ENCODE measurements at regions not wholly inside any gene's neighbourhood (a gene's known extent, or its start where the extent isn't known, plus 50 kb on each side); places are given as distances from the start of the nearest gene placed in this dataset.

DNA sequence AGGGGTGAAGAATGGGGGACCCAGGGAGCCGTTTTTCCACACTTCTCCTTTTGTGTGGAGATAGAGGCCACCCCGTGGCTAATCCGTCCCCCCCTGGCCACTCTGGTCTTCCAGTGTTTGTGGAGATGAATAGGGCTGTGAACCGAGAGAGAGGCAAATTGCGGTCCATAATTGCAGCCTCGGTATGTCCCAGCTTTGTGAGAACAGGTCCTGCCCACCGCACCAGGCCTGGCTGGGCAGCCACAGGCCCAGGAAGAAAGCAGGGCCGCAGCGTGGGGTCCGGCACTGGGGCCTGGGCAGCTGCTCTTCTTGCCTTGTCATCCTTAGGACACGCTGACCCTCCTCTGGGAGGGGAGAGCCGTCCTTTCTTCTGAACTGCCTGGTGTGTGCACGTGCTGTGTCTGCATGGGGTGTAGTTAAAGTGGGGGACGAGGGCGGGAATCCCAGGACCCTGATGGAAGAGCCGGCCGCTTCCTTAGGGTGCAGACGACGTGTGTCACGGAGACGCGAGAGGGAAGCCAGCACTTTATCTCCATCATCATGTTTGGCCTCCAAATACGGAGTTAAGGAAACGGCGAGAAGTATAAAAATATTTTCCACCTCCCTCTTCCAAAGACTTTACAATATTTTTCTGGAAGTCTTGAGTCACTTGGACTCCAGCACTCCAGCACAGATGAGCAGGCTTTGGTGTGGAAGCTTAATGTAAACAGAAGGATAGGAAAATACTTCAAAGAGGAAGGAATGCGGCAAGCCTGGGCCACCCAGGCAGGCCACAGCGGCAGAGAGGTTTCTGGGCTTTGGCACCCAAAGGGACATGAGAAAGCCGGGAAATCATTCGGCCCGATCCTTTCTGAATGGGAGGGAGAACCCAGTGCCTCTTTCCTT is 1248.4 kb downstream of the BRD1 start:
- TF ChIP-seq, protein P1, sequence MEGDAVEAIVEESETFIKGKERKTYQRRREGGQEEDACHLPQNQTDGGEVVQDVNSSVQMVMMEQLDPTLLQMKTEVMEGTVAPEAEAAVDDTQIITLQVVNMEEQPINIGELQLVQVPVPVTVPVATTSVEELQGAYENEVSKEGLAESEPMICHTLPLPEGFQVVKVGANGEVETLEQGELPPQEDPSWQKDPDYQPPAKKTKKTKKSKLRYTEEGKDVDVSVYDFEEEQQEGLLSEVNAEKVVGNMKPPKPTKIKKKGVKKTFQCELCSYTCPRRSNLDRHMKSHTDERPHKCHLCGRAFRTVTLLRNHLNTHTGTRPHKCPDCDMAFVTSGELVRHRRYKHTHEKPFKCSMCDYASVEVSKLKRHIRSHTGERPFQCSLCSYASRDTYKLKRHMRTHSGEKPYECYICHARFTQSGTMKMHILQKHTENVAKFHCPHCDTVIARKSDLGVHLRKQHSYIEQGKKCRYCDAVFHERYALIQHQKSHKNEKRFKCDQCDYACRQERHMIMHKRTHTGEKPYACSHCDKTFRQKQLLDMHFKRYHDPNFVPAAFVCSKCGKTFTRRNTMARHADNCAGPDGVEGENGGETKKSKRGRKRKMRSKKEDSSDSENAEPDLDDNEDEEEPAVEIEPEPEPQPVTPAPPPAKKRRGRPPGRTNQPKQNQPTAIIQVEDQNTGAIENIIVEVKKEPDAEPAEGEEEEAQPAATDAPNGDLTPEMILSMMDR (IDR thresholded peaks at IDR 0.05; ENCODE audit: low read depth, low read length, missing control alignments): no peak
- no peak for DNase-seq (ENCODE audit: low read depth)
- no peak overlapping the region for H3K4me3 ChIP-seq (ENCODE audit: low read depth, low read length)

DNA sequence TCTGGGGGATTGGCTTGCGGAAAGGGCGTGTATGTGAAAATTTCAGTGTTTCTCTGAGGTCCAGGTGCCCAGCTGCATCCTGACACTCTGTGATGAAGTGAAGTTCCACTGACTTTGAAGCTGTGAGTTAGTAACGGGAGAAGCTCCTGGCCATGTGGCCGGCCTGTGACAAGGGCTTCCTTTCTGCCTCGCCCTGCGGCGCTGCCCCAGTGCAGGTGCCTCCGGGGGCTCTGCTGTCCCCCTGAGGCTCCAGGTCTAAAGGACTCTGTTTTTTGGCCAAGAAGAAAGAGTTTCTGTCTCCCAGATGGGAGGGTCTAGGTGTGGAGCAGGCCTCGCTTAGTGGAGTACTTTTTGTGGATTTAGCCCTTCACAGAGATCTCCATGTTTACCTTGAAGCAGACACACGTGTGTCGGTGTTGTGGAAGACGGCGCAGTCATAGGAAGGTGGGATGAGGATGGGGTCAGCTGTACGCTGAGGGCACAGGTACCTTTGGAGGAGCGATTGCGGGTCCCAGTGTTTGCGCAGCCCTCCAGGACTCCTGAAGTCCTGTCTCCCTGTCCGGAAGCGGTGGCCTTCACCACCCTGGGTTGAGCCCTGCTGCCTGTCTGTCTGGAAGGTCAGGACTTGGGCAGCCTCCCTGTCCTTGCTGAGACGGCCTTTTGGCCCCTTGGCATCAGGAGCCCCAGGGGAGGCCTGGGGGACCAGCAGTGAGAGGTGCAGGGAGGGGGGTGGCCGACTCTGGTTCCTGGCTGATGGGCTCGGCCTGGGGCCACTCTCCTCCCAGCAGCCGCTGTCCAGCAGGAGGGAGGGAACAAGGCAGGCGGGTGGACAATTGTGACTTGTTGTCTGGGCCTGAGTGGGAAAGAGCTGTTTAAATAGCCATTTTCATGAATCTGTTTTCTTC is 1249.3 kb downstream of the BRD1 start:
- no peak for DNase-seq (ENCODE audit: low read depth)
- TF ChIP-seq, protein P1 (IDR thresholded peaks at IDR 0.05; ENCODE audit: low read depth, low read length, missing control alignments): no peak
- H3K4me3 ChIP-seq (ENCODE audit: low read depth, low read length): no peak overlapping the region

DNA sequence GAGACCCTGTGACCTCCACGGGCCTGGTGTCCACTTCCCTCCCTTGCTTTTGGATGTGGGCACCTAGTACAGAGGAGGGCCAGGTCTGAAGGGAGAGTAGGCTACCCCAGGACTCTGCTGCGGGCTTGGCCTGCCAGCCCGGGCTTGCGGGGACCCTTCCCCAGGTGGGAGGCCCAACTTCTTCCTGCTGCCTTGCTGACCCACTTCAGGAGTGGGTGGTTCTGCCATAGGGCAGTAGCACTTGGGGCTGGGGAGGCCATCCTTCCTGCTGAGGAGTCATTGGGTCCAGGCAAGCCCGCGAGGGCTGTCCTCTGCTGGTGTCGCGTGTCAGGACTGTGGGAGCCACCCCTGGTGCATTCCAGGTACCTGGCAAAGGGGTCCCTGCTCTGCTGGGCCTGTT is 1250.0 kb downstream of the BRD1 start:
- H3K4me3 ChIP-seq (ENCODE audit: low read depth, low read length): no peak overlapping the region
- TF ChIP-seq, protein P1 (IDR thresholded peaks at IDR 0.05; ENCODE audit: low read depth, low read length, missing control alignments): no peak
- DNase-seq (ENCODE audit: low read depth): no peak

DNA sequence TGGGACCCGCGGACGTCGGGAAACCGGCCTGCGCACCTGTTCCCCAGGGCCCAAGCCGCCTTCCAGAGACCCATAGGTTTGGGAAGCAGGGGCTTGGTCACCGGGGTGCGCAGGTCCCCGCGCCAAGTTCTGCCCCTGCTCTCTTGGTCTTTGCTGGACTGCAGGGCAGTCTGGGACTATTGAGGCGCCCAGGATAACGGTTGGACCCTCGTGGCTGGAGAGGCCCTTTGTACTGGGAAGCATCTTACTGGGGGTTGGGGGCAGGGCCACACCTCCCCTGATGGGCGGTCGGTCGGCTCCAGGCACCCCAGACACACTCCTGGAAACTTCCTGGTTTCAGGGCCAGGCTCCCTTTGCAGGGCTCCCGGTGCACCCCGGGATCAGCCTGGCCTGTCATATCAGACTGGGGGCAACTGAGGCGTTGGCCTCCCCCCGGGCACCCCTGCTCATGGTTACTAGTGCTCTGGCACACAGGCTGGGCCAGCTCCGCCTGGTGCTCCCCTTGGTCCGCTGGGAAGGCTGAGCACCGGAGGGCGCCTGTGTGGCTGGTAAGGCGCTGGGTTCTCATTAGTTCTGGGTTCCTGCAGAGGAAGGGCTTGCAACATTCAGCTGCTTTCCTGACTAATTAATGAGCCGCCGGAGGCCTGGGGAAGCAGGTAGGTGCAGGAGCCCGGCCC is 1250.5 kb downstream of the BRD1 start:
- TF ChIP-seq, protein P1 (IDR thresholded peaks at IDR 0.05; ENCODE audit: low read depth, low read length, missing control alignments): no peak
- H3K4me3 ChIP-seq (ENCODE audit: low read depth, low read length): no peak overlapping the region
- DNase-seq (ENCODE audit: low read depth): no peak

DNA sequence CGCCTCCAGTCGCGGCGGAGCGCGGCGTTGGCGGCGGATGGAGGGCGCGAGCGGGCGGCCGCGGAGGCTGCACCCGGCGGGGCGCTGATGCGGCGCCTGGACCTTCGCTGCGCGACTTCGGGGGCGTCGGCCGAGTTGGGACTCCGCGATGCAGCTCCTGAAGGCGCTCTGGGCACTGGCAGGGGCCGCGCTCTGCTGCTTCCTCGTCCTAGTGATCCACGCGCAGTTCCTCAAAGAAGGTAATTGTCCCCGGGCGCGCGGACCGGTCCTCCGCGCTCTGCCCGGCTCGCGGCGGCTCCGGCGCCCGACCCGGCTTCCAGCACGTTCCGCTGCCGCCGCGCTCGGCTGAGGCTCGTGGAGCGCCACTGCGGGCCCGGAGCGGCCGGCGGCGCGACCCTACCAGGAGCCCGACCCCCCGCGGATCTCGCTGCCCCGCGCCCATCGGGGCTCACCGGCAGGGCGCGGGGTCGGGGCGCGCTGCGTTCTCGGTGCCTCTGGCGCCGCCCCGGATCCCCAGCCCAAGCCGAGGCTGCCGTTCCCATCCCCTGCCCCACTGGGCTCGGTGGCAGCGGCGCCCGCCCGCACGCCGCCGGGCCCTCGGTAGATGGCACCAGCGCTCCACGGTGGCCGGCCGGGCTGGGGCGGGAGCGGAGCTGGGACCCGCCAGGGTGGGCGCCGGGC is 1251.2 kb downstream of the BRD1 start:
- TF ChIP-seq, protein P1 (IDR thresholded peaks at IDR 0.05; ENCODE audit: low read depth, low read length, missing control alignments): no peak
- no peak overlapping the region for H3K4me3 ChIP-seq (ENCODE audit: low read depth, low read length)
- no peak for DNase-seq (ENCODE audit: low read depth)

DNA sequence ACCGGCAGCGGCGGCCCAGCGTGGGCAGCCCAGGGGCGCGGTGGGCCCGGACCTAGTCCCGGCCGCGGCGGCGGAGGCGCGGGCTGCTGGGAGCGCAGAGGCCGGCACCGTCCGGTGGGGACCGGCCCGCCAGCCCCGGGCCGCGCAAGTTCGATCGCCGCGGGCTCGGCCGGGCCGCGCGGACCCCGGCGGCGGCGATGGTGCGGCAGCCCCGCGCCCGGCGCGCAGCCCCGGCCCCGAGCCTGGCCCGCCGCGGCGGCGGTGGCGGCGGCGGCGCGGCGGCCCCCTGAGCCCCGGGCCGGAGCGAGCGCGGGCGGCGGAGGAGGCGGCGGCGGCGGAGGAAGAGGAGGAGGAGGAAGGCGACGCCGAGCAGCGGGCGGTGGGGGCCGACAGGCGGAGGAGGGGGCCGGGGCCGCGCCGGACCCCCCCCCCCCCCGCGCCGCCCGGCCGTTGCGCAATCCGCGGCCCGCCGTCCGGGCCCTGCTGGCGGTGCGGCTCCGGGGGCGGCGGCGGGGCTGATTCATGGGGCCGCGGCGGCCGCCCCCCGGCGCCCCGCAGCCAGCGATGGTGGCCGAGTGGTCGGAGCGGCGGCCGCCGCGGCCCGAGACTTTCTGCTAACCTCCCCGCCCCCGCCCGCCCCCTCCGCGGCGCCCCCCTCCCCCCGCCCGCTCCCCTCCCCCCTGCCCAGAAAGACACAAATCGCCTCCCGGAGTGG is 1251.9 kb downstream of the BRD1 start:
- TF ChIP-seq, protein P1 (IDR thresholded peaks at IDR 0.05; ENCODE audit: low read depth, low read length, missing control alignments): no peak
- no peak overlapping the region for H3K4me3 ChIP-seq (ENCODE audit: low read depth, low read length)
- no peak for DNase-seq (ENCODE audit: low read depth)
